Activated CD4-positive, alpha-beta memory T cell treated with anti-CD3 and anti-CD28 coated beads for 36 hours (primary cell): ENCODE measurements at regions not wholly inside any gene's neighbourhood (a gene's known extent, or its start where the extent isn't known, plus 50 kb on each side); places are given as distances from the start of the nearest gene placed in this dataset.

Experiments
- CTCF ChIA-PET: fragments of 350-600 bp; sonication (Branson Sonifier 250); formaldehyde crosslinking; loops from one replicate; lab custom pipeline; 2021; ENCODE audit warnings: antibody characterized with exemption, inconsistent platforms; lab: Charles Lee
- POLR2A ChIA-PET: fragments of 350-600 bp; sonication (Branson Sonifier 250); formaldehyde crosslinking; loops from one replicate; lab custom pipeline; 2021; ENCODE audit warnings: antibody characterized with exemption; lab: Charles Lee
- DNase-seq: peaks from one replicate; pipeline ENCODE4 v3.0.0-alpha.2; 2020
- H3K27ac Mint-ChIP-seq: one replicate; pipeline ENCODE4 v1.8.0; 2021; ENCODE audit warnings: mixed read lengths
- H3K27me3 Mint-ChIP-seq: one replicate; pipeline ENCODE4 v1.8.0; 2021; ENCODE audit warnings: mixed read lengths
- H3K36me3 Mint-ChIP-seq: one replicate; pipeline ENCODE4 v1.8.0; 2021; ENCODE audit warnings: mixed read lengths
- H3K4me1 Mint-ChIP-seq: one replicate; pipeline ENCODE4 v1.8.0; 2021; ENCODE audit warnings: low read depth, mixed read lengths
- H3K4me3 Mint-ChIP-seq: one replicate; pipeline ENCODE4 v1.8.0; 2021; ENCODE audit warnings: mild to moderate bottlenecking, mixed read lengths
- H3K9me3 Mint-ChIP-seq: one replicate; pipeline ENCODE4 v1.8.0; 2021; ENCODE audit warnings: mixed read lengths
- intact Hi-C: fragments of 100-400 bp; cut with micrococcal nuclease; formaldehyde crosslinking; loops from one replicate; pipeline ENCODE4 v1.15.1; 2023

DNA sequence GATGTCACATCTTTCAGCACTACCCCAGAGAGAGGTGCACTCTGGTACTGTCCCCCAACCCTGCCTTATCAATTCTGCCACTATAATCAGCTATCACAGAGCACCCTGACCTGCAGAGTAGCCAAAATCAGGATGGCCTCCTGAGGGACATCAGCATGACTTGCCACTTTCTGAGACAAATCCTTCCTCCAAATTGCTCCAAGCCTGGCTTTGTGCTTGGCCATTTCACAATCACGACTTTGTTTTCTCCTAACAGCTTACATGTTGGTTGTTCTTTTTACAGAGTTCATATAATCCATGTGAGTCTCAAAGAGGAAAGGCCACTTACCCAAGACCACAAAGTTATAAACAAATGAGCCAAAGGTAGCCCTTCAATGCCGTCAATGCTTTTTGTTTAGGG, 449.0 kb upstream of the CDH5 start:
- ChIA-PET POLR2A (no interaction called here), CTCF (no interaction called here)
- Mint-ChIP-seq H3K4me3 (no peak overlapping the region), H3K9me3 (peaks cover 5% of the 10 kb centered on the region), H3K4me1 (no peaks in the 10 kb centered on the region), H3K27ac (no peak overlapping the region), H3K36me3 (no peaks in the 10 kb centered on the region), H3K27me3 (no peaks in the 10 kb centered on the region)
- DNase-seq = no peak
- intact Hi-C loops = no loop called here

DNA sequence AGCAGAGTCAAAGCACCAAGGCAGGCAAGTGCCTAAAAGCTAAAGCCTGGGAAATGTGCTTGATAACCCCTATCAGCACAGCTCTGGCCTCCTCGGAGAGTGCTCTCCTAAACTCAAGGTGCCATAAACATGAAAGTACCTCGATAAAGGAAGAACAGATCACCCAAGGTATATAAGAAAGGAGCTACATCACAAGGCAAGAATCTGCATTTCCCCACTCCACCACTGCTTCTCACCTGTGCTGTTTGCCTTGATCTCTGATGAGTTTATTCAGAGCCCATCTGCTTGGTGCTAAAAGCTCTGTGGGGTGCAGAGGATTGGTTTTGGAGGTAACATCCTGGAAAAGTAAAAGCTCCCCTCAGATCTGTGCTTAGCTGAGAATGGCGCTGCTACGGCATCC, 449.5 kb upstream of the CDH5 start:
- ChIA-PET CTCF (no interaction called here), POLR2A (no interaction called here)
- H3K4me3 Mint-ChIP-seq = no peak overlapping the region
- H3K27ac Mint-ChIP-seq = no peak overlapping the region
- no peak for DNase-seq
- intact Hi-C loops = no loop called here
- no peaks in the 10 kb centered on the region for H3K36me3 Mint-ChIP-seq
- peaks cover 5% of the 10 kb centered on the region for H3K9me3 Mint-ChIP-seq
- H3K27me3 Mint-ChIP-seq = no peaks in the 10 kb centered on the region
- no peaks in the 10 kb centered on the region for H3K4me1 Mint-ChIP-seq

DNA sequence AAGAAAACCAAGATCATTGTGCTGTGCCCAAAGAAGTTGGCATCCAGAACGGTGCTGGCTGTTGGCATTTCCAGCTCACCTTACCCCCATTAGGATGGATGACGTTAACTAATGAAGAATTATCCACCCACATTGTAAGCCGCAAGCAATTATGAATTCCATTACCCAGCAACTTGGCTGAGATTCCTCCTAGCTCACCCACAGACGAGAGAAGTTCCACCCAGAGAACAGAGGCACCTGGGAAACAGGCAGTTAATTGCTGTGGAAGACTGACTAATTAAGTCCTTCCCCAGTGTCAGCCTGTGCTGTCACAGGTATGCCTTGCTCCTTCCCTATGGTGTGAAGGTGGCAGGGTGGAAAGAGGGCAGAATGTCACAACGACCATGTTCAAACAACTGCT, 456.2 kb upstream of the CDH5 start:
- CTCF ChIA-PET = no interaction called here
- no peak for DNase-seq

DNA sequence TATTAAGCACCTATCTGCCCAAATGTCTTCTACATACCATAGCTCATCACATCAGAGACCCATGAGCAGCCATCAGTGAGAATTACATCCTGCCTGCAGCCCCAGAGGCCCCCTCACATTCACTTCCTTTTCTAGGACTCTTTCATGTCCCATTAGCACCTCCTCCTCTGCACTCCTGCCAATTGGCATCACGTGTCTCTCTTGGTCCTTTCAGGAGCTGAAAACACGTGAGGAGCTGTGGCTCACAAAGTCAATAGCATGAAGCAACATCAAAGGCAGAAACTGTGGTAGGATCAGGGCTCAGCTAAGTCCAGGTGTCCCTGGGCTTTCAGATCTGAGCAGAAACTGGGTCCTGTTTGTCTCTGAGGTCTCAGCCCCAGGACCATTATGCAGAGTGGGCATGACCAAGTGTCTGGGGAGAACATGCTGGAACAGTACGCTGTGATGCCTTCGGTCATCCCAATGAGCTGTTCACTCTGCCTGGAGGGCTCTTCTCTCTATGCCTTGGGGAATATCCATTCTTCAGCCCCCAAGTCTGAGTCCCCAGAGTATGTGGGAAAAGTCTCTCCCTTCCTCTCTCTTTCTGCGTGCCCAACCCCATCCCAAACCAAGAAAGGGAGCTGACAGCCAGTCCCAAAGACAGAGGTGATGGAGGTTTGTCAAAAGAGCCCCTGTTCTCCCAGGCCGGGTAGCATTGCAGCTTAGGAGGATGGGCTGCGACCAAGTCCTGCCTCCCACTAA, 457.0 kb upstream of the CDH5 start:
- Mint-ChIP-seq H3K36me3 (no peaks in the 10 kb centered on the region), H3K4me1 (no peaks in the 10 kb centered on the region), H3K27me3 (no peaks in the 10 kb centered on the region), H3K4me3 (no peak overlapping the region), H3K9me3 (peaks cover 5% of the 10 kb centered on the region), H3K27ac (no peak overlapping the region)
- ChIA-PET CTCF (no interaction called here), POLR2A (no interaction called here)
- intact Hi-C loops = no loop called here
- DNase-seq = no peak

More for the DNA sequence above, 456.2 kb upstream of the CDH5 start:
- Mint-ChIP-seq H3K4me1 (no peaks in the 10 kb centered on the region), H3K36me3 (no peaks in the 10 kb centered on the region), H3K27me3 (no peaks in the 10 kb centered on the region), H3K9me3 (peaks cover 5% of the 10 kb centered on the region), H3K4me3 (no peak overlapping the region), H3K27ac (no peak overlapping the region)
- POLR2A ChIA-PET = no interaction called here
- intact Hi-C loops = no loop called here

DNA sequence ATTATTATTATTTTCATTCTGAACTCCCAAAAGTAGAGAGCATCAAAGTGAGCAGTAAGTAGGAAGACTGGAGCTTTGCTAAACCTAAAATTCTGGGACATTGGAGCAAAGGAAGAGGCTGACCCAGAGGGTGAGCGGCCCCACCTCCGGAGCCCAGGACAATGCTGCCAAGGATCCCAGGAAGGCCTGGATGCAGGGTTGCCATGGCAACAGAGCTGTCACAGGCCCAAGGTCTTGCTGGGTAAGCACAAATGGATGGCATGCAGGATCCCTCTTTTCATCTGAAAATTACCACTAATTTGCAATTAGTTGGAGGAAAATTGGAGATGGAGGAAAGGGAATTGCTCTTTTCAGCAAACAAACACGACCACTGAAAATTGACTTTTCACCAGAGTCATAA, 457.9 kb upstream of the CDH5 start:
- no peak for DNase-seq
- Mint-ChIP-seq H3K9me3 (peaks cover 5% of the 10 kb centered on the region), H3K27me3 (no peaks in the 10 kb centered on the region), H3K27ac (no peak overlapping the region), H3K4me3 (no peak overlapping the region), H3K4me1 (no peaks in the 10 kb centered on the region), H3K36me3 (no peaks in the 10 kb centered on the region)
- intact Hi-C loops = no loop called here
- CTCF ChIA-PET = no interaction called here
- POLR2A ChIA-PET = no interaction called here

DNA sequence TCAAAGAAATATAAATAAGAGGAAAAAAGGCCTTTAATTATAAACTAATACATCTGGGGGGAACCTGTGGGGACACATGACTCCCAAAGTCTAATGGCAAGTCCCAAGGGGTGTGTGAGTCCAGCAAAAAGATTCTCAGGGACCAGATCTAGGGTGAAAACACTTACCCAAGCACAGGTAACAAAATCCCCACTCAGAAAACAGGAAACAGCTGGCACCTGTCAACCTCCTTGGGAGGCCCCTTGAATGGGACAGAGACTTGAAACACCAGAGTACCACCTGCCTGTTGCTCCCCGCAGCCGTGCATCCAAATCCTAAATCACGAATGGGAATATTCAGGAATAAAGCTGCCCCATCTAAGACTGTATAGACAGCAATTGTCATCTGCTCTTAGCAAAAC, 461.2 kb upstream of the CDH5 start:
- no peak for DNase-seq
- H3K27ac Mint-ChIP-seq = no peak overlapping the region
- no peaks in the 10 kb centered on the region for H3K27me3 Mint-ChIP-seq
- no peaks in the 10 kb centered on the region for H3K9me3 Mint-ChIP-seq
- H3K4me1 Mint-ChIP-seq = no peaks in the 10 kb centered on the region
- no peaks in the 10 kb centered on the region for H3K36me3 Mint-ChIP-seq
- POLR2A ChIA-PET = no interaction called here
- no peak overlapping the region for H3K4me3 Mint-ChIP-seq
- intact Hi-C loops = no loop called here
- CTCF ChIA-PET = interaction anchor here (0.6 kb wide), 1 partner anchor 247 kb away, joined by 3 read pairs; no protein-coding TSS in a partner anchor

DNA sequence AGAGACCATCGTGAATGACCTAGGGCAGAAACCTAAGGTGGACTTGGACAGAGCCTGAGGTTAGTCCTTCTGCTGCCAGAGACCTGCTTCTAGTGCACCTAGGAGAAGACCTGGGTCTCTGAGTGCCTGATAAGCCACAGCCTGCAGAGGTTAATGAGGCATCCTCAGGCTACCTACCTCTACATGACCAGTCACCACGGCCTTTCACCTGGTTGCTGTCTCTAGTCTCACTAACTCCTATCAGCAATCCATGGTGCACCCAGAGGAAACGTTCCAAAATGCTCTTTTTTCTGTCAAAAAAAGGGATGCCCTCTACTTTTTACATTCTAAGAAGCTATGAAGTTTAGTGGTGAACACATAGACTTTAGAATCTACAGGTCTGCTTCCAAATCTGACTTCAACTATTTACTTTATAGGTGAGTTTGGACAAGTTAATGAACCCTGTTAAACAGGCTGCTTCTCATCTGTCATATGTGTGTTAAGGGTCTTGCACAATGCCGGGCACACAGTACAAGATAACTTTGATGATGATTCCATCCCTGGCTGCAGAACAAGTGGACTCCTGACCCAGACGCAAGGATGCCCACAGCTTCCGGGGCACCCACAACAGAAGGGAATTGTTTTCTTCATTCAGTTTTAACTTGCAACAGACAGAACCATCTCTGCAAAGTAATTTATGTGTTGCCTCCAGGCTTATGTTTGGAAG, 469.9 kb upstream of the CDH5 start:
- POLR2A ChIA-PET = no interaction called here

DNA sequence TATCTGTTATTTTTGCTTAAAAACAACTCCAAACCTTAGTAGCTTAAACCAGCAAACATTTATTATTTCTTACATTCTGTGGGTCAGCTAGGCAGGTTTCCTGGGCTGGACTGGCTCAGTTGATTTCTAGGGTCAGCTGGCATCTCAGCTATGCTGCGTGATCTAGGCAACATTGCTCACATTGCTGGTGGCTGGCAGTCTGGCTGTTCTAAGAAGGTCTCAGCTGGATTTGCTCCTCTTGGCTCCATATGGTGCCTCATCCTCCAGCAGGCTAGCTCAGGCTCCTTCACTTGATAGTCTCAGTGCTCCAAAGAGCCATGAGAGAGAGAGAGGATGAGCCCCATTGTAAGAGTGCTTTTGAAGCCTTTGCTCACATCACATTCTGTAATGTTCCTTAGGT, 470.6 kb upstream of the CDH5 start:
- H3K36me3 Mint-ChIP-seq = no peaks in the 10 kb centered on the region
- intact Hi-C loops = no loop called here
- no peaks in the 10 kb centered on the region for H3K27me3 Mint-ChIP-seq
- ChIA-PET POLR2A (no interaction called here), CTCF (no interaction called here)
- H3K9me3 Mint-ChIP-seq = no peaks in the 10 kb centered on the region
- no peak overlapping the region for H3K4me3 Mint-ChIP-seq
- DNase-seq = no peak
- H3K27ac Mint-ChIP-seq = no peak overlapping the region
- H3K4me1 Mint-ChIP-seq = no peaks in the 10 kb centered on the region

More for the DNA sequence above, 469.9 kb upstream of the CDH5 start:
- CTCF ChIA-PET = no interaction called here
- no peaks in the 10 kb centered on the region for H3K9me3 Mint-ChIP-seq
- no peak overlapping the region for H3K27ac Mint-ChIP-seq
- H3K4me1 Mint-ChIP-seq = no peaks in the 10 kb centered on the region
- DNase-seq = no peak
- no peaks in the 10 kb centered on the region for H3K36me3 Mint-ChIP-seq
- no peaks in the 10 kb centered on the region for H3K27me3 Mint-ChIP-seq
- intact Hi-C loops = no loop called here
- H3K4me3 Mint-ChIP-seq = no peak overlapping the region

DNA sequence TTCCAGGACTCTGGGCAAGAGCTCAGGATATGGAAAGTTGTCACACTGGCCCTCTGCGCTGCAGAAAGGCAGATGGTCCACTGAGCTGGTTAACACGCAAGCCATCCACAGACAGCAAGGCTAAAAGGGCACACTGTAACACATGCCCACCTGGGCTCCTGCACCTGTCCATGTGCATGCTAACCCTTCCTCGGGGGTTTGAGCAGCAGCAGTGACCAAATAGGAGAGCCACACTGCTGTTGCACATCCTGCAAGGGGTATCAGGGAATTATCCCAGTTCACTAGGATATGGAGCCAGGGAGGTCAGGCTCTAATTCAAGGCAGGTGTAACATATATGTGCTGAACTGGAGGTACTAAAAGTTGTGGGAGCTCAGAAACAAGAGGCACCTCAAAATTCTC, 471.0 kb upstream of the CDH5 start:
- POLR2A ChIA-PET = no interaction called here
- H3K27me3 Mint-ChIP-seq = no peaks in the 10 kb centered on the region
- no peaks in the 10 kb centered on the region for H3K4me1 Mint-ChIP-seq
- no peaks in the 10 kb centered on the region for H3K9me3 Mint-ChIP-seq
- no peak overlapping the region for H3K27ac Mint-ChIP-seq
- no peak overlapping the region for H3K4me3 Mint-ChIP-seq
- CTCF ChIA-PET = no interaction called here
- no peaks in the 10 kb centered on the region for H3K36me3 Mint-ChIP-seq
- no peak for DNase-seq
- intact Hi-C loops = no loop called here

DNA sequence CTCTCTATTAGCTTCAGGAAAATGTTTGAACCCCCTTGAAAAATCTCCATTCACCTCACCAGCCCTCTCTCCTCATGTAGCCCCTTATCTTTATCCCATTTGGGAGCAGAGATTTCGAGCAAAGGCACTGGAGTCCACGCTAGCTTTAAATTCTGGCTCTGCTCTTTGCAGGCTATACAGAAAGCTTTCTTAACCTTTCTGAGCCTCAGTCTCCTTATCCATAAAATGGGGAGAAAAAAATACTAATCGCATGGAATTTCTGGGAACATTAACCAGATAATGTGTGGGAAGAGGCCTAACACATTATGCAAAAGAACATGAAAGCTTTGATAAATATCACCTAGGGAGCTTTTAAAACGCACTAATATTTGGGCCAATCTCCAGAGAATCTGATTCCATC, 476.3 kb upstream of the CDH5 start:
- Mint-ChIP-seq H3K4me1 (no peaks in the 10 kb centered on the region), H3K4me3 (no peak overlapping the region), H3K27me3 (no peaks in the 10 kb centered on the region), H3K36me3 (no peaks in the 10 kb centered on the region), H3K27ac (no peak overlapping the region), H3K9me3 (no peaks in the 10 kb centered on the region)
- intact Hi-C loops = no loop called here
- no peak for DNase-seq
- CTCF ChIA-PET = no interaction called here
- POLR2A ChIA-PET = no interaction called here

DNA sequence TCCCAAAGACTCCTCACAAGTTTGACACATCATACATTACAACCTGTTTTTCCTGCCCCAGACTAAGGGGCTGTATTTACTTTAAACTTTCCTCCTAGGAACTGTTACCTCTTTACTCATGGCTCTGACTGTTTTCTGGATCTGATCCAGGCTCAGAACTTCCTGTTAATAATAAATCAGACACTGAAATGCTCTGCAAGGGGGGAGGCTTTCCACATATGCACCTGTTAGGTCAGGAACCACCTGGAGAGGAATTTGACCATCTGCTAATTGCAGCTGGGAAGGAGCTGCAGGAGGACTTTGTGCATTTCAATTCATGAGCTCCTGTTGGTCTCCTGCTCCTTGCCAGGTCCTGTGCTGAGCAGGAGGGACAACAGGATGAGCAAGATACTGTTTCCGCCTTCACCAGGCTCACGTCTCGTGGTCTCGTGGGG, 476.9 kb upstream of the CDH5 start:
- intact Hi-C loops = no loop called here
- ChIA-PET CTCF (no interaction called here), POLR2A (no interaction called here)
- no peak for DNase-seq
- H3K27ac Mint-ChIP-seq = no peak overlapping the region
- H3K9me3 Mint-ChIP-seq = no peaks in the 10 kb centered on the region
- no peaks in the 10 kb centered on the region for H3K27me3 Mint-ChIP-seq
- no peaks in the 10 kb centered on the region for H3K36me3 Mint-ChIP-seq
- no peaks in the 10 kb centered on the region for H3K4me1 Mint-ChIP-seq
- H3K4me3 Mint-ChIP-seq = no peak overlapping the region

DNA sequence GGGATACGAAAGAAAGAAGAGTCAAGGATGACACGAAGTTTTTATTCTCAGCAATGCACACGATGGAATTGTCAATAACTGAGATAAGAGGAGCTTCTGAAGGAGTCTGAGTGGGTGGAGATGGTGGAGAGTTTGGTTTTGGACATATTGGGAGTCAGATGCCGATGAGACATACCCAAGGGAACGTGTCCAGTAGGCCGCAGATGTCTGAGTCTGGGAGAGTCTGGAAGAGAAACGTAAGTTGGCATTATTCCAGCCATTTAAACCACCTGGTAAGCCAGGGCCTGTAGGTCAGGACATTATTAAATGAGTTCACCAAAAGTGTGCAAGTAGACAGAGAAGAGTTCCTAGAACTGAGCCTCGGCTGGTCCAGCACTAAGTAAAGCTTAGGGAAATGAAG, 478.3 kb upstream of the CDH5 start:
- intact Hi-C loops = no loop called here
- H3K36me3 Mint-ChIP-seq = no peaks in the 10 kb centered on the region

DNA sequence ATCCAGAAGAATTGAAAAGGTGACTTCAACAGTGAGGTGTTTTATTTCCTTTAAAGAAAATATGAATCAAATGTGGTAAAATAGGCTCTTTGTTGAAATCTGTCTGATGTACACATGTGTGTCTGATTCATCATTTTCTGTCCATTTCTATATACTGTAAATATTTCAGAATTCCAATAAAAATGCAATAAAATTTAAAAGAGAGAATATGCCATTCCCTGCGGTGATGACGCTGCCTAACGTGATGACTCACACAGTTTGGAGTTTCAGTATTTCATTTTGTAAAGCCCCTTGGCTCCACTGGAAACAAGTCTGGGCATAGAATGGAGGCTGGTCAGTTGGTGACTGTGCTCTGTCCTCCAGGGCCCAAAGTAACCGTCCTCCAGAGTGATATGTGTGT, 482.5 kb upstream of the CDH5 start:
- intact Hi-C loops = no loop called here
- DNase-seq = no peak
- CTCF ChIA-PET = no interaction called here

More for the DNA sequence above, 478.3 kb upstream of the CDH5 start:
- ChIA-PET POLR2A (no interaction called here), CTCF (no interaction called here)
- DNase-seq = no peak
- H3K4me3 Mint-ChIP-seq = no peak overlapping the region
- H3K27me3 Mint-ChIP-seq = no peaks in the 10 kb centered on the region
- H3K4me1 Mint-ChIP-seq = no peaks in the 10 kb centered on the region
- no peaks in the 10 kb centered on the region for H3K9me3 Mint-ChIP-seq
- no peak overlapping the region for H3K27ac Mint-ChIP-seq

More for the DNA sequence above, 482.5 kb upstream of the CDH5 start:
- Mint-ChIP-seq H3K36me3 (no peaks in the 10 kb centered on the region), H3K9me3 (no peaks in the 10 kb centered on the region), H3K27me3 (no peaks in the 10 kb centered on the region), H3K4me1 (no peaks in the 10 kb centered on the region), H3K4me3 (no peak overlapping the region), H3K27ac (no peak overlapping the region)
- POLR2A ChIA-PET = no interaction called here
